ENCODE measurements at regions not wholly inside any gene's neighbourhood (a gene's known extent, or its start where the extent isn't known, plus 50 kb on each side); places are given as distances from the start of the nearest gene placed in this dataset.

DNA sequence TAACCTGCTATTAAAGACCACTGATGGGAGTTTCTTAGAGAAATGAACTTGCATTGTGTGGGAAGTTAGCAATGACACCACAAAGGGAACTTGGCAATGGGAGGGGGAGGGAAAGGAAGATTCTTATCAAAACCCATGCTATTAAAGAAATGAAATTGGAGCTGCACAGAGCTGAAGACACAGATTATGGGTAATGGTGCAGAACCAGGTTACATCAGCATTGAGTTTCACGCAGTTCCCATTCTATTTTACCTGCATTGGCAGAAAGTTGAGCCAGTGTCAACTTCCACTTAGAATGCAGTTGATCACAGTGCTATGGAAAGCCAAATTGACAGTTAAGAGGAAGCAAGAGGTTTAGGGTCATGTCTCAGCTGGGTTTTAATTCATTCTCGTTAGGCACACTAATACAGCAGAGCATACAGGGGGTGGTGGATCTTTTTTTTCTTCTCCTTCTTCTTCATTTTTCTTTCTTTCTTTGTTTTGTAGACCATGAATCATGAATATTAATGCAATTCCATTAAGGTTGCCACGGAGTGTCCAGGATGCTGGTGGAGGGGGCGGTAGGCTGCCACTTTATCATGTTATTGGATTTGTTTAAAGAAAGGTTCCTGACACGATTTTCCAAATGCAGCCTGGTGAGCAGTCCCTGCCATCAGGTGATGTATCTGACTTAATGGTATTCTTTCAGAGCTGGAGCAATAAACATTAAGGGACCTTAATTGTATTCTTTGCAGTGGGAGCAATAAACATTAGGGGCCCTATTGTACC is 1092.0 kb upstream of the MAP3K7 start:
- no peak for FAIRE-seq

- no peak for FAIRE-seq
These were observed 1085.3 kb upstream of the MAP3K7 start for GRCh38 chr6:91672201-91672600.

DNA sequence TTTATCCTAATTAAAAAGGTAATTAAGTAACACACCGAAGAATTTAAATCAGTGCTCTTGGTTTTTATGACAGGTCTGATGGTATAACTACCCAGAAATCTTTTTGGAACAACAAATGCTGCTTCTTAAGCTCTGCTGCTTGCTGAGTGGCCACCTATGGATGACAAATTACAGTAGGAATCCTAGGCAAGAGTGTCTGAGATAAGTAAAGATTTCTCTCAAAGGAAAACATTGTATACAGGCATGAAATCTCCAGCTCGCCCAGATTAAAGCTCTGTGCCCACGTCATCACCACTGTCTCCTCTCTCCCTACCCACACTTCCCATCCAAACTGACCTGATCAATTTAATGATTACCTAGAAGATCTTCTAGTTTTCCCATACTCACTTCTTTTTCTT is 1083.0 kb upstream of the MAP3K7 start:
- no peak for FAIRE-seq

GRCh38 chr6:91669154-91669870 is 1082.4 kb upstream of the MAP3K7 start:
- no peak for FAIRE-seq

- no peak for FAIRE-seq
These were observed 1080.7 kb upstream of the MAP3K7 start for GRCh38 chr6:91667596-91667995.

GRCh38 chr6:91664327-91664959 is 1077.6 kb upstream of the MAP3K7 start:
- no peak for FAIRE-seq

DNA sequence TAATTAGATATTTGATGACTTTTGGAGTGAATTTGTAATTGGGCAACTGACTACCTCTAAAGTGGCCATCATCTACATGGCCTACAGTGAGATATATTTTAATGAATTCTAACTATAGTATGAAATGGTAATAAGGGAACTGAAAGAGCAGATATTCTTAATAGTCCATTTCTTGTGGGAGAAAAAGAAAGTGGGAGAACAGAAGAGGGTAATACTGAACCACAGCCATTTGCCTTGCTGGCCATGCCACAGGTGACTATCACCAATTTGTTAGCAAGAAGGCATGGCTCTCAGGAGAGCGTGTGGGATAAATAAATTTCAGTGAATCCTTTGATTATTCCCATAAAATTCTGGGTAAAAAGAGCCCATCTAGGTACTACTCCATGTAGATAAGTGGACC is 1074.0 kb upstream of the MAP3K7 start:
- no peak for FAIRE-seq

GRCh38 chr6:91659891-91660290 is 1073.0 kb upstream of the MAP3K7 start:
- FAIRE-seq: no peak

- no peak for FAIRE-seq
These were observed 1067.9 kb upstream of the MAP3K7 start for GRCh38 chr6:91654793-91655192.

- no peak for FAIRE-seq
These were observed 1067.5 kb upstream of the MAP3K7 start for GRCh38 chr6:91654357-91654756.

- no peak for FAIRE-seq
These were observed 1067.0 kb upstream of the MAP3K7 start for GRCh38 chr6:91653895-91654294.

DNA sequence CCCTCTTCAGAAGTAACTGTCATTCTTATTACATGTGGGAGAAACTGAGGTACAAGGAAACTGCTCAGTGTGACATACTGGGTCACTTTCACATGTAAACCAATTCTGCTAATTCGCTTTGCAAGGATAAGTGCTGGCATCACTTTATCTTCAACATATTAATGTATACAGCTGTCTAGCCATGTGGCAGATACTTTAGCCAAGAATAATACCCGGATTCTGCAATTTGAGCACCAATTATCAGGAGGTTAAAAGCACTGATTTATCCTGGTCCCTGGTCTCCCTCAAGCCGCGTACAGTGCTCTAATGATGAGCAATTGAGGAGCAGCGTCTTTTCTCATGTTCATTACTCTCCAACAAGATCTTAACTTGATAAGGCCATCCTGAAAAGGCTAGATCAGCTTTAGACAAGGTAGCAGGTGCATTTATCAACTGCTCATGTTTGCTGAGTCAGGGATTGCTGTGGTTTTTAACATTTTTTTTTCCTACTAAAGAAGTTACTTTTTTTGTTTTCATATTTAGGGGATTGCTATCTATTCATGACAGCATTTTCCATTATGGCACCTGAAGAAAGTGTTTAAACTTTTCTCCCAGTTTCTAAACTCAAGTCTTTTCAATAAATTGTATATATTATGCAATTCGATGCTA is 1066.3 kb upstream of the MAP3K7 start:
- FAIRE-seq: no peak

DNA sequence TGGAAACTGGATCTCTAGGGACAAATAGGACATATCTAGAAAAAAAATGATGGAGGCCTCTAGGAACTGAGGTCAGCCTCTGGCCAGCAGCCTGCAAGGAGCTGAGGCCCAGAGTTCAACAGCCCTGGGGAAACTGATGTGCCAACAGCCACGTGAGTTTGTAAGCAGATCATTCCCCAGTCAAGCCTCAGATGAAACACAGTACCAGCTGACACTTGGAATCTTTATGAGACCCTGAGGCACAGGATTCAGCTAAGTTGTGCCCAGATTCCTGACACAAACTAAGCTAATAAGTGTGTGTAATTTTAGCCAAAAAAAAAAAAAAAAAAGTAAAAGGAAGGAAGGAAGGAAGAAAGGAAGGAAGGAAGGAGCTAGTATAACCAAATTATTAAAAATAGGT is 1059.8 kb upstream of the MAP3K7 start:
- no peak for FAIRE-seq

DNA sequence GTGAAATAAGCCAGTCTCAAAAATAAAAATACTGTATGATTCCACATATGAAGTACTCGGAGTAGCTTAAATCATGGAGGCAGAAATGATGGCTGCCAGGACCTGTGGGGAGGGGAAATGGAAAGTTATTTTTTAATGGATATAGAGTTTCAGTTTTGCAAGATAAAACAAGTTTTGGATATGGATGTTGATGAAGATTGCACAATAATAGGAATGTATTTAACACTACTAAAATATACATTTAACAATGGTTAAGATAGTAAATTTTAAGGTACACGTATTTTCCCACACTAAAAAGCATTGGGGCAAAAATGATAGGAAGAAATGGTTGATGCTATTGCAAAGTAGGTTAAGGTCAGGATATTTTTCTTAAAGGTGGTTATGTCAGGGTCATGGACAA is 1058.9 kb upstream of the MAP3K7 start:
- FAIRE-seq: no peak

- no peak for FAIRE-seq
These were observed 1050.3 kb upstream of the MAP3K7 start for GRCh38 chr6:91637217-91637616.

GRCh38 chr6:91634791-91635190 is 1047.9 kb upstream of the MAP3K7 start:
- FAIRE-seq: no peak

DNA sequence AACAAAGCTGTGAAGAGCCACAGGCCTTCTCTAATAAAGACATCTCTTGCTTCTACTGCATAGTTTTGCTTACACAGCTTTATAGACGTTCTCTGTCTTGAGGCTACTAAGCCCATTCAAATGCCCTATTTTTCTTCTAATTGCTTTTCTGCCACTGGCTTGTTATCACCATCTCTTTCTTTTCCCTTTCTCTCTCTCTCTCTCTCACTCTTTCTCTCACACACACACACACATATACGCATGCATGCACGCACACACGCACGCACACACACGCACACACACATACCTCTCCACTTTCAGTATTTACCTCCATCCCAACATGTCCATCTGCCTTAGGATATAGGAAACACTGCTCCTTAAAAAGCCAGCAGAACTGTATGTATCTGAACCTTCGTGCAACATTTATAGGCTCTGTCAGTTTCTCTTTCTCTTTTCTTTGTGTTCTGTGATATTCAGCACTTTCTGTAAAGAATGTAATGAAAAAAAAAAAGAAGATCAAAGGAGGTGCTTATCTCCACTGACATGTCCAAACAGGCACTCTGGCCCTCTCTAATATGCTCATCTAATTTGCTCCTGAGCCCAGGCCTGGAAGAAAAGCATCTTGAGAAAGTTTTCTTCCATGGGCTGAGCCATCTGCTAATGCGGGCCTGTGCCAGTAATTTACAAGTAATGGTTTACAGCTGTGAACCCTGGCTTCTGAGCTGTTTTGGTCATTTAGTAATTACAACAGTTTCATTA is 1046.7 kb upstream of the MAP3K7 start:
- FAIRE-seq: no peak

GRCh38 chr6:91632308-91632707 is 1045.4 kb upstream of the MAP3K7 start:
- FAIRE-seq: no peak

GRCh38 chr6:91631227-91631626 is 1044.4 kb upstream of the MAP3K7 start:
- no peak for FAIRE-seq

DNA sequence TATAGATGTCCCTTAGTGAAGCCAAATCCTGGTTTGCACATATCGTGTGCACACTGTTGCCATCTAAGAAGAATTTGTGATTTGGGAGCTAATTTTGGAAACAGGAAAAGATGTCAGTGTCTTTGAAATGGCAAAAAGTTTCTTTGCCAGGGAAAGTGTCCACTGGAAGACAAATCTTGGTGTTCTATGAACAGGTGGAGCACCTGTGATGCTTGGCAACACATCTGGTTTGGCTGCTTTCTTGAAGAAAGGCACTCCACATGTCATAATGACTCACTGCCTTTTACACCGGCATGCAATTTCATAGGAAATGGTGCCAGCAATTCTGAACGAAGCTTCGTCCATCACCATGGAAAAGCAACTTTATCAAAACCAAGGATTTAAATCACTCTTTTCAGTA is 1040.0 kb upstream of the MAP3K7 start:
- FAIRE-seq: no peak

DNA sequence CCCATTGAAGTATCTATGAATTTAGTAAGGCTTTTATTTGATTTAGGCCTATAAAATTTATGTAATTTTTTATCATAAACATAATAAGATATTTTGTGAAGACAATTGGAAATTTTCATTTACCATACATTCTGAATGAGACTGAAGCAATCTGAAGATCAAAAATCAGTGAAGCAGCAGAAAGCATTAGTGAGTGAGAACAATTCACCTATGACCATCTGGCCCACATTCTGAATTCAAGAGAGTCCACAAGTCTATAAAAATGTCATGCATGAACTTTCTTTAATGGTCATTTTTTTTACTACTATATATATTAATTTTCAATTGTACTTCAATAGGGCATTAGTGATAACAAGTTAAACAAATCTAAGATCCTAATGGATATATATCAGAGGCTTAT is 1026.6 kb upstream of the MAP3K7 start:
- no peak for FAIRE-seq

GRCh38 chr6:91611190-91611589 is 1024.3 kb upstream of the MAP3K7 start:
- FAIRE-seq: no peak

GRCh38 chr6:91608428-91608827 is 1021.6 kb upstream of the MAP3K7 start:
- no peak for FAIRE-seq

Measured in colon (tissue), 2 donors.